ENCODE measurements at regions not wholly inside any gene's neighbourhood (a gene's known extent, or its start where the extent isn't known, plus 50 kb on each side); places are given as distances from the start of the nearest gene placed in this dataset.

DNA sequence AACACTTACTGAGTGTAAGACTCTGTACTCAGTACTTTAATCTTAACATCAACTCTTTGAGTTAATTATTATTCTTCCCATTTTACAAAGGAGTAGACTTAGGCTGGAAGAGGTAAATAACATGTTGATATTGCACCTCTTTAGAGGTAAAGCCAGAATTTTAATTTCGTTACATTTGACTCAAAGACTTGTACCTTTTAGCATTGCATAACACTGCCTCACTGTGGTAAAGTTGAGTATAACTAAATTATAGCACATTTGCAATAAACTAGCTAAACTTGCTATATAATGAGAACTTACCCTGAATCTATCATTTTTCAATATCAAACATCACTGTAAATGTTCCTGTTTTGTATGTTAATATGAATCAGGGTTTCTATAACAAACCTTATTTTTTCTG, 218.5 kb downstream of the PRR32 start:
- TF ChIP-seq, protein P1, sequence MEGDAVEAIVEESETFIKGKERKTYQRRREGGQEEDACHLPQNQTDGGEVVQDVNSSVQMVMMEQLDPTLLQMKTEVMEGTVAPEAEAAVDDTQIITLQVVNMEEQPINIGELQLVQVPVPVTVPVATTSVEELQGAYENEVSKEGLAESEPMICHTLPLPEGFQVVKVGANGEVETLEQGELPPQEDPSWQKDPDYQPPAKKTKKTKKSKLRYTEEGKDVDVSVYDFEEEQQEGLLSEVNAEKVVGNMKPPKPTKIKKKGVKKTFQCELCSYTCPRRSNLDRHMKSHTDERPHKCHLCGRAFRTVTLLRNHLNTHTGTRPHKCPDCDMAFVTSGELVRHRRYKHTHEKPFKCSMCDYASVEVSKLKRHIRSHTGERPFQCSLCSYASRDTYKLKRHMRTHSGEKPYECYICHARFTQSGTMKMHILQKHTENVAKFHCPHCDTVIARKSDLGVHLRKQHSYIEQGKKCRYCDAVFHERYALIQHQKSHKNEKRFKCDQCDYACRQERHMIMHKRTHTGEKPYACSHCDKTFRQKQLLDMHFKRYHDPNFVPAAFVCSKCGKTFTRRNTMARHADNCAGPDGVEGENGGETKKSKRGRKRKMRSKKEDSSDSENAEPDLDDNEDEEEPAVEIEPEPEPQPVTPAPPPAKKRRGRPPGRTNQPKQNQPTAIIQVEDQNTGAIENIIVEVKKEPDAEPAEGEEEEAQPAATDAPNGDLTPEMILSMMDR (IDR thresholded peaks at IDR 0.05): peak in 11 of 12 donors; percentile 10 to 40 (median 32)
- TF ChIP-seq POLR2A (IDR thresholded peaks at IDR 0.05): no peak
